H7 (cell line): ENCODE measurements at regions not wholly inside any gene's neighbourhood (a gene's known extent, or its start where the extent isn't known, plus 50 kb on each side); places are given as distances from the start of the nearest gene placed in this dataset.
A peak's percentile ranks its signal among the peaks of the same experiment; 100 is the strongest.

ENCODE experiments used
- DNase-seq: peaks from one replicate; pipeline ENCODE4 v3.0.0; 2012
- H3K27me3 ChIP-seq: 2 replicates; pipeline ENCODE4 v1.6.0; 2011; ENCODE audit warnings: mild to moderate bottlenecking, low read length; ENCODE audit not compliant: control insufficient read depth, insufficient read depth
- H3K36me3 ChIP-seq: replicated peaks from 2 replicates; pipeline ENCODE4 v1.5.1; 2011; ENCODE audit warnings: low read length; ENCODE audit not compliant: control insufficient read depth, insufficient read depth
- H3K4me3 ChIP-seq: 2 replicates; pipeline ENCODE4 v1.5.1; 2011; ENCODE audit warnings: low read depth, mild to moderate bottlenecking, control low read depth, low read length, moderate library complexity; ENCODE audit not compliant: insufficient read depth

- H3K36me3 ChIP-seq: no peaks in the 10 kb centered on the region
- no peak for DNase-seq
- H3K27me3 ChIP-seq: no peaks in the 10 kb centered on the region
- no peak overlapping the region for H3K4me3 ChIP-seq
These were observed 127.5 kb upstream of the RMST start for GRCh38 chr12:97335115-97335514.

GRCh38 chr12:97336900-97337751 lies 125.5 kb upstream of the RMST start:
- no peak overlapping the region for H3K4me3 ChIP-seq
- no peaks in the 10 kb centered on the region for H3K27me3 ChIP-seq
- DNase-seq: no peak
- no peaks in the 10 kb centered on the region for H3K36me3 ChIP-seq

GRCh38 chr12:97342130-97342529 lies 120.5 kb upstream of the RMST start:
- no peak overlapping the region for H3K4me3 ChIP-seq
- no peaks in the 10 kb centered on the region for H3K36me3 ChIP-seq
- no peaks in the 10 kb centered on the region for H3K27me3 ChIP-seq
- DNase-seq: no peak

GRCh38 chr12:97347956-97348355 lies 114.6 kb upstream of the RMST start:
- no peak for DNase-seq
- Histone ChIP-seq H3K4me3 (no peak overlapping the region), H3K36me3 (no peaks in the 10 kb centered on the region), H3K27me3 (no peaks in the 10 kb centered on the region)

- peak; percentile 5 for DNase-seq
- Histone ChIP-seq H3K4me3 (no peak overlapping the region), H3K36me3 (no peaks in the 10 kb centered on the region), H3K27me3 (no peaks in the 10 kb centered on the region)
These were observed 104.2 kb upstream of the RMST start for GRCh38 chr12:97358361-97358760.

- H3K4me3 ChIP-seq: no peak overlapping the region
These were observed 103.4 kb upstream of the RMST start for GRCh38 chr12:97359021-97359690.

GRCh38 chr12:97363693-97364092 lies 98.9 kb upstream of the RMST start:
- Histone ChIP-seq H3K4me3 (no peak overlapping the region), H3K36me3 (no peaks in the 10 kb centered on the region)
- DNase-seq: no peak

More at GRCh38 chr12:97359021-97359690, 103.4 kb upstream of the RMST start:
- no peak for DNase-seq
- H3K27me3 ChIP-seq: no peaks in the 10 kb centered on the region
- H3K36me3 ChIP-seq: no peaks in the 10 kb centered on the region

GRCh38 chr12:97368462-97369163 lies 94.0 kb upstream of the RMST start:
- Histone ChIP-seq H3K4me3 (no peak overlapping the region), H3K27me3 (no peaks in the 10 kb centered on the region), H3K36me3 (no peaks in the 10 kb centered on the region)
- no peak for DNase-seq

More at GRCh38 chr12:97363693-97364092, 98.9 kb upstream of the RMST start:
- no peaks in the 10 kb centered on the region for H3K27me3 ChIP-seq

- Histone ChIP-seq H3K36me3 (no peaks in the 10 kb centered on the region), H3K4me3 (no peak overlapping the region), H3K27me3 (no peaks in the 10 kb centered on the region)
- no peak for DNase-seq
These were observed 87.3 kb upstream of the RMST start for GRCh38 chr12:97375310-97375709.

- H3K36me3 ChIP-seq: no peaks in the 10 kb centered on the region
- no peaks in the 10 kb centered on the region for H3K27me3 ChIP-seq
- no peak overlapping the region for H3K4me3 ChIP-seq
- DNase-seq: no peak
These were observed 82.2 kb upstream of the RMST start for GRCh38 chr12:97380440-97380839.

- H3K4me3 ChIP-seq: no peak overlapping the region
- DNase-seq: no peak
- no peaks in the 10 kb centered on the region for H3K36me3 ChIP-seq
- H3K27me3 ChIP-seq: no peaks in the 10 kb centered on the region
These were observed 77.5 kb upstream of the RMST start for GRCh38 chr12:97385121-97385520.

GRCh38 chr12:97386133-97386581 lies 76.4 kb upstream of the RMST start:
- H3K27me3 ChIP-seq: no peaks in the 10 kb centered on the region
- no peaks in the 10 kb centered on the region for H3K36me3 ChIP-seq
- H3K4me3 ChIP-seq: no peak overlapping the region
- no peak for DNase-seq

- H3K4me3 ChIP-seq: no peak overlapping the region
- no peaks in the 10 kb centered on the region for H3K27me3 ChIP-seq
- DNase-seq: no peak
- no peaks in the 10 kb centered on the region for H3K36me3 ChIP-seq
These were observed 74.8 kb upstream of the RMST start for GRCh38 chr12:97387844-97388243.

GRCh38 chr12:97394657-97395056 lies 67.9 kb upstream of the RMST start:
- DNase-seq: no peak
- no peaks in the 10 kb centered on the region for H3K36me3 ChIP-seq

GRCh38 chr12:97397008-97397407 lies 65.6 kb upstream of the RMST start:
- Histone ChIP-seq H3K36me3 (no peaks in the 10 kb centered on the region), H3K4me3 (no peak overlapping the region), H3K27me3 (no peaks in the 10 kb centered on the region)
- DNase-seq: peak; percentile 37

More at GRCh38 chr12:97394657-97395056, 67.9 kb upstream of the RMST start:
- Histone ChIP-seq H3K4me3 (no peak overlapping the region), H3K27me3 (no peaks in the 10 kb centered on the region)
